ENCODE measurements at regions not wholly inside any gene's neighbourhood (a gene's known extent, or its start where the extent isn't known, plus 50 kb on each side); places are given as distances from the start of the nearest gene placed in this dataset.

- H3K4me1 ChIP-seq (ENCODE audit: control insufficient read depth, extremely low read depth, insufficient read depth, low read length) = no peaks in the 10 kb centered on the region
- no peak overlapping the region for H2AFZ ChIP-seq (ENCODE audit: low read depth, low read length)
- ChIA-PET POLR2A (no interaction called here), CTCF (no interaction called here)
- H3K9ac ChIP-seq (replicated peaks; ENCODE audit: extremely low read depth, insufficient read depth, low read length) = no peak overlapping the region
- no peaks in the 10 kb centered on the region for H3K9me1 ChIP-seq (replicated peaks; ENCODE audit: control insufficient read depth, extremely low read depth, insufficient read depth, low read length)
- no peaks in the 10 kb centered on the region for H3K36me3 ChIP-seq (ENCODE audit: control insufficient read depth in 2 of 2, extremely low read depth in 1 of 2, insufficient read depth in 2 of 2, low read length in 2 of 2)
- H3K4me3 ChIP-seq (replicated peaks in 1 of 3; ENCODE audit: insufficient read depth in 1 of 3, low read depth in 1 of 3, low read length in 3 of 3) = no peak overlapping the region
- no peak for DNase-seq (ENCODE audit: low read depth, low spot score)
- dilution Hi-C loops (cut with MboI; ENCODE audit: extremely low pct_ligation_motif_present, low sequenced_read_pairs) (no loop called here), intact Hi-C loops (cut with micrococcal nuclease) (no loop called here)
- no peak overlapping the region for H3K27ac ChIP-seq (ENCODE audit: insufficient read depth, low read depth, low read length)
- no peaks in the 10 kb centered on the region for H3K79me2 ChIP-seq (ENCODE audit: control insufficient read depth, insufficient read depth, low read length)
- TF ChIP-seq CTCF (IDR thresholded peaks at IDR 0.05; ENCODE audit: extremely low read depth in 1 of 2, insufficient read depth in 1 of 2, low read depth in 1 of 2, low read length in 2 of 2) = no peak
- no peak for TF ChIP-seq FOS (IDR thresholded peaks at IDR 0.05; ENCODE audit: borderline replicate concordance, insufficient read depth, low read length)
- no peak for TF ChIP-seq EZH2 (IDR thresholded peaks at IDR 0.05; ENCODE audit: borderline replicate concordance, low read depth, low read length, severe bottlenecking)
- TF ChIP-seq POLR2A (IDR thresholded peaks at IDR 0.05; ENCODE audit: low read depth, low read length) = no peak
- TF ChIP-seq GATA2 (IDR thresholded peaks at IDR 0.05; ENCODE audit: insufficient read depth, insufficient read length, low read depth, low read length) = no peak
- no peaks in the 10 kb centered on the region for H3K27me3 ChIP-seq (ENCODE audit: control insufficient read depth in 2 of 2, insufficient read depth in 2 of 2, low read length in 2 of 2)
- no peaks in the 10 kb centered on the region for H3K9me3 ChIP-seq (replicated peaks; ENCODE audit: control insufficient read depth, insufficient read depth, low read length)
- no peak for FAIRE-seq
- no peak overlapping the region for H3K4me2 ChIP-seq (ENCODE audit: insufficient read depth, low read length)
- H4K20me1 ChIP-seq (replicated peaks; ENCODE audit: control insufficient read depth, extremely low read depth, insufficient read depth, low read length) = peaks cover 2% of the 10 kb centered on the region
- BruUV-seq (replicated peaks) = no TSS peak
Observed at GRCh38 chr16:9153502-9153864, 62.0 kb downstream of the HAPSTR1 start.

GRCh38 chr16:9154567-9155410 is 63.3 kb downstream of the HAPSTR1 start:
- no peak overlapping the region for H2AFZ ChIP-seq (ENCODE audit: low read depth, low read length)
- no peaks in the 10 kb centered on the region for H3K36me3 ChIP-seq (ENCODE audit: control insufficient read depth in 2 of 2, extremely low read depth in 1 of 2, insufficient read depth in 2 of 2, low read length in 2 of 2)
- dilution Hi-C loops (cut with MboI; ENCODE audit: extremely low pct_ligation_motif_present, low sequenced_read_pairs) = no loop called here
- no peak overlapping the region for H3K27ac ChIP-seq (ENCODE audit: insufficient read depth, low read depth, low read length)
- no peak overlapping the region for H3K4me2 ChIP-seq (ENCODE audit: insufficient read depth, low read length)
- no peaks in the 10 kb centered on the region for H3K9me3 ChIP-seq (replicated peaks; ENCODE audit: control insufficient read depth, insufficient read depth, low read length)
- H3K27me3 ChIP-seq (ENCODE audit: control insufficient read depth in 2 of 2, insufficient read depth in 2 of 2, low read length in 2 of 2) = no peaks in the 10 kb centered on the region
- ChIA-PET POLR2A (no interaction called here), CTCF (no interaction called here)
- H3K79me2 ChIP-seq (ENCODE audit: control insufficient read depth, insufficient read depth, low read length) = no peaks in the 10 kb centered on the region
- H3K4me1 ChIP-seq (ENCODE audit: control insufficient read depth, extremely low read depth, insufficient read depth, low read length) = no peaks in the 10 kb centered on the region
- no peak overlapping the region for H3K9ac ChIP-seq (replicated peaks; ENCODE audit: extremely low read depth, insufficient read depth, low read length)
- no peak for FAIRE-seq
- H4K20me1 ChIP-seq (replicated peaks; ENCODE audit: control insufficient read depth, extremely low read depth, insufficient read depth, low read length) = peaks cover 2% of the 10 kb centered on the region
- DNase-seq (ENCODE audit: low read depth, low spot score) = no peak
- no peaks in the 10 kb centered on the region for H3K9me1 ChIP-seq (replicated peaks; ENCODE audit: control insufficient read depth, extremely low read depth, insufficient read depth, low read length)
- no TSS peak for BruUV-seq (replicated peaks)
- intact Hi-C loops (cut with micrococcal nuclease) = no loop called here
- H3K4me3 ChIP-seq (replicated peaks in 1 of 3; ENCODE audit: insufficient read depth in 1 of 3, low read depth in 1 of 3, low read length in 3 of 3) = no peak overlapping the region
- TF ChIP-seq MAX (IDR thresholded peaks at IDR 0.05; ENCODE audit: insufficient read depth, insufficient read length) = no peak
- TF ChIP-seq FOS (IDR thresholded peaks at IDR 0.05; ENCODE audit: borderline replicate concordance, insufficient read depth, low read length) = no peak
- TF ChIP-seq JUN (IDR thresholded peaks at IDR 0.05; ENCODE audit: borderline replicate concordance, insufficient read depth, insufficient read length, low read depth) = no peak
- no peak for TF ChIP-seq EZH2 (IDR thresholded peaks at IDR 0.05; ENCODE audit: borderline replicate concordance, low read depth, low read length, severe bottlenecking)
- TF ChIP-seq POLR2AphosphoS5 (IDR thresholded peaks at IDR 0.05; ENCODE audit: insufficient read depth, low read depth, low read length) = no peak
- TF ChIP-seq POLR2A (IDR thresholded peaks at IDR 0.05; ENCODE audit: low read depth, low read length) = no peak
- TF ChIP-seq CTCF (IDR thresholded peaks at IDR 0.05; ENCODE audit: extremely low read depth in 1 of 2, insufficient read depth in 1 of 2, low read depth in 1 of 2, low read length in 2 of 2) = no peak
- TF ChIP-seq GATA2 (IDR thresholded peaks at IDR 0.05; ENCODE audit: insufficient read depth, insufficient read length, low read depth, low read length) = no peak
